DMS53 treated with DMSO at 0.1 percent for 48 hours (cell line): ENCODE measurements at regions not wholly inside any gene's neighbourhood (a gene's known extent, or its start where the extent isn't known, plus 50 kb on each side); places are given as distances from the start of the nearest gene placed in this dataset.
"Not testable (repeated sequence)": the region's sequence is repeated elsewhere in the genome, so short reads cannot be mapped to it uniquely, and the experiment has no call there.

Experiments used
- DNase-seq: peaks from one replicate; lab custom pipeline; 2025; ENCODE audit not compliant: unreplicated experiment; lab: John Stamatoyannopoulos, UW

- no peak for DNase-seq
Measured at GRCh38 chr10:89944138-89944537, 242.7 kb downstream of the KIF20B start.

GRCh38 chr10:89946106-89946505 lies 244.7 kb downstream of the KIF20B start:
- no peak for DNase-seq

GRCh38 chr10:89949496-89949895 lies 248.1 kb downstream of the KIF20B start:
- DNase-seq = no peak

GRCh38 chr10:89952325-89952724 lies 250.9 kb downstream of the KIF20B start:
- no peak for DNase-seq

- no peak for DNase-seq
Measured at GRCh38 chr10:89952751-89953150, 251.4 kb downstream of the KIF20B start.

GRCh38 chr10:89954061-89954460 lies 252.7 kb downstream of the KIF20B start:
- no peak for DNase-seq

GRCh38 chr10:89954787-89955566 lies 253.6 kb downstream of the KIF20B start:
- peak; percentile 26 for DNase-seq

- no peak for DNase-seq
Measured at GRCh38 chr10:89959433-89960110, 258.2 kb downstream of the KIF20B start.

GRCh38 chr10:89963451-89964102 lies 262.2 kb downstream of the KIF20B start:
- DNase-seq = no peak

GRCh38 chr10:89966211-89966610 lies 264.8 kb downstream of the KIF20B start:
- DNase-seq = no peak

GRCh38 chr10:89973326-89973725 lies 271.9 kb downstream of the KIF20B start:
- no peak for DNase-seq

- DNase-seq = no peak
Measured at GRCh38 chr10:89975071-89975470, 273.7 kb downstream of the KIF20B start.

- DNase-seq = no peak
Measured at GRCh38 chr10:89975771-89976170, 274.4 kb downstream of the KIF20B start.

GRCh38 chr10:89978081-89978480 lies 276.7 kb downstream of the KIF20B start:
- DNase-seq = no peak

GRCh38 chr10:89979726-89980125 lies 278.3 kb downstream of the KIF20B start:
- DNase-seq = no peak

GRCh38 chr10:89980166-89980565 lies 278.8 kb downstream of the KIF20B start:
- no peak for DNase-seq

GRCh38 chr10:89981891-89982290 lies 280.5 kb downstream of the KIF20B start:
- DNase-seq = no peak

GRCh38 chr10:89985446-89985845 lies 284.1 kb downstream of the KIF20B start:
- no peak for DNase-seq

GRCh38 chr10:89988361-89988760 lies 287.0 kb downstream of the KIF20B start:
- not testable (repeated sequence) for DNase-seq

- no peak for DNase-seq
Measured at GRCh38 chr10:89992575-89992974, 291.2 kb downstream of the KIF20B start.

GRCh38 chr10:90007226-90007625 lies 305.8 kb downstream of the KIF20B start:
- DNase-seq = no peak

GRCh38 chr10:90011281-90011680 lies 309.9 kb downstream of the KIF20B start:
- DNase-seq = not testable (repeated sequence)
